ENCODE measurements at regions not wholly inside any gene's neighbourhood (a gene's known extent, or its start where the extent isn't known, plus 50 kb on each side); places are given as distances from the start of the nearest gene placed in this dataset.

- no TSS peak for BruUV-seq (replicated peaks)
- ChIA-PET CTCF (ENCODE audit: low intra/inter-chr PET ratio) (no interaction called here), POLR2A (no interaction called here)
- H3K9me3 ChIP-seq (replicated peaks; ENCODE audit: control insufficient read depth, insufficient read depth, low read depth, low read length) = no peaks in the 10 kb centered on the region
- H3K4me3 ChIP-seq = no peak overlapping the region
- H3K4me1 ChIP-seq (replicated peaks in 1 of 2; ENCODE audit: control insufficient read depth in 2 of 2, insufficient read depth in 2 of 2, low read length in 2 of 2) = no peaks in the 10 kb centered on the region
- H3K4me2 ChIP-seq (ENCODE audit: insufficient read depth, low read length) = no peak overlapping the region
- no peaks in the 10 kb centered on the region for H3K27me3 ChIP-seq (ENCODE audit: control insufficient read depth in 2 of 2, insufficient read depth in 2 of 2, low read length in 2 of 2)
- FAIRE-seq (no peak), ATAC-seq (no peak; the same call in 2 of the 3 replicates), DNase-seq (ENCODE audit: extremely low read depth in 1 of 4, low spot score in 3 of 4) (no peak)
- H4K20me1 ChIP-seq (replicated peaks; ENCODE audit: control insufficient read depth, insufficient read depth, low read length) = no peaks in the 10 kb centered on the region
- no peaks in the 10 kb centered on the region for H3K79me2 ChIP-seq (ENCODE audit: control insufficient read depth, insufficient read depth, low read length)
- H3K9ac ChIP-seq (ENCODE audit: insufficient read depth in 1 of 2, low read depth in 2 of 2, low read length in 2 of 2) = no peak overlapping the region
- TF ChIP-seq NCOA1 (IDR thresholded peaks at IDR 0.05; ENCODE audit: low read depth) = no peak
- TF ChIP-seq MCM7 (IDR thresholded peaks at IDR 0.05) = no peak
- no peak for TF ChIP-seq CREB3 (tag; conservative IDR thresholded peaks at IDR 0.05; ENCODE audit: low read depth)
- TF ChIP-seq PPARD (CRISPR knock-in tag; IDR thresholded peaks at IDR 0.05) = no peak
- no peak for TF ChIP-seq ZNF79 (CRISPR knock-in tag; IDR thresholded peaks at IDR 0.05; ENCODE audit: low read depth)
- TF ChIP-seq GMEB1 (CRISPR knock-in tag; IDR thresholded peaks at IDR 0.05) = no peak
- TF ChIP-seq CHD1 (IDR thresholded peaks at IDR 0.05; ENCODE audit: low read length) = no peak
- no peak for TF ChIP-seq KDM2B (CRISPR knock-in tag; IDR thresholded peaks at IDR 0.05)
- TF ChIP-seq HMG20A (CRISPR knock-in tag; conservative IDR thresholded peaks at IDR 0.05) = no peak
- TF ChIP-seq THRAP3 (IDR thresholded peaks at IDR 0.05; ENCODE audit: borderline replicate concordance) = no peak
- no peak for TF ChIP-seq HNRNPH1 (optimal IDR thresholded peaks at IDR 0.05; ENCODE audit: low read depth, low read length)
- no peak for TF ChIP-seq SREBF1 (IDR thresholded peaks at IDR 0.05; ENCODE audit: borderline replicate concordance, low read depth, low read length)
- no peak for TF ChIP-seq DMBX1 (CRISPR knock-in tag; IDR thresholded peaks at IDR 0.05; ENCODE audit: borderline replicate concordance)
- TF ChIP-seq ZNF449 (CRISPR knock-in tag; IDR thresholded peaks at IDR 0.05) = no peak
- no peak for TF ChIP-seq NR2F6 (CRISPR knock-in tag; IDR thresholded peaks at IDR 0.05)
- no peak for TF ChIP-seq KLF16 (IDR thresholded peaks at IDR 0.05)
- no peak for TF ChIP-seq HDAC8 (tag; IDR thresholded peaks at IDR 0.05)
- H2AFZ ChIP-seq (ENCODE audit: low read depth, low read length) = peak overlapping the region; percentile 66
- no peaks in the 10 kb centered on the region for H3K36me3 ChIP-seq (ENCODE audit: control insufficient read depth, insufficient read depth, low read length)
- no peaks in the 10 kb centered on the region for H3K9me1 ChIP-seq (ENCODE audit: control insufficient read depth, insufficient read depth, low read length)
- in situ Hi-C loops (cut with MboI) (no loop called here), intact Hi-C loops (cut with micrococcal nuclease) (no loop called here)
- H3K27ac ChIP-seq (ENCODE audit: extremely low read depth, low read depth, low read length) = no peak overlapping the region
- 24% methylated on average over 5 of the region's 5 CpGs for WGBS (ENCODE audit: insufficient coverage, low coverage, missing lambda C conversion rate)
Measured at GRCh38 chr1:191668525-191668924, 489.7 kb upstream of the RGS18 start.
